H1 (cell line): ENCODE measurements at regions not wholly inside any gene's neighbourhood (a gene's known extent, or its start where the extent isn't known, plus 50 kb on each side); places are given as distances from the start of the nearest gene placed in this dataset.

Source experiments
- CTCF ChIA-PET: fragments of 300-600 bp; sonication (Branson Sonifier 250); formaldehyde crosslinking; loops from one replicate; lab custom pipeline; 2021; ENCODE audit not compliant: partially characterized antibody; lab: Charles Lee
- POLR2A ChIA-PET: fragments of 300-600 bp; sonication (Branson Sonifier 250); formaldehyde crosslinking; loops from one replicate; lab custom pipeline; 2021; ENCODE audit warnings: inconsistent platforms; ENCODE audit not compliant: partially characterized antibody; lab: Charles Lee
- DNase-seq, 2 experiments: peaks; one replicate each; pipeline versions ENCODE4 v3.0.0 to v3.0.0-alpha.2; 2010 to 2022; ENCODE audit warnings: low spot score in 2 of 2, low read depth in 1 of 2, mixed read lengths in 1 of 2
- FAIRE-seq: peaks from 2 replicates; lab custom pipeline; 2011; peaks lifted over from hg19 to GRCh38; lab: Jason Lieb, UNC
- H2AFZ ChIP-seq: 2 replicates; pipeline ENCODE4 v1.8.1; 2012; ENCODE audit warnings: low read length, inconsistent platforms
- H2AK5ac ChIP-seq: 2 replicates; pipeline ENCODE4 v1.6.1; 2013; ENCODE audit warnings: low read depth, low read length
- H2BK120ac ChIP-seq: replicated peaks from 2 replicates; pipeline ENCODE3; 2013; ENCODE audit warnings: low read depth, low read length, inconsistent platforms
- H2BK12ac ChIP-seq: 2 replicates; pipeline ENCODE4 v1.6.1; 2013; ENCODE audit warnings: low read depth, low read length
- H2BK15ac ChIP-seq: 2 replicates; pipeline ENCODE4 v1.6.1; 2013; ENCODE audit warnings: low read length
- H2BK20ac ChIP-seq: 2 replicates; pipeline ENCODE4 v1.6.1; 2013; ENCODE audit warnings: low read length
- H2BK5ac ChIP-seq: 2 replicates; pipeline ENCODE4 v1.6.1; 2013; ENCODE audit warnings: low read depth, low read length
- H3K14ac ChIP-seq: 2 replicates; pipeline ENCODE4 v1.6.1; 2013; ENCODE audit warnings: inconsistent platforms; ENCODE audit not compliant: insufficient read length
- H3K18ac ChIP-seq: 2 replicates; pipeline ENCODE4 v1.6.1; 2013; ENCODE audit warnings: low read length; ENCODE audit errors: extremely low read depth
- H3K23ac ChIP-seq: 2 replicates; pipeline ENCODE4 v1.6.1; 2013; ENCODE audit warnings: inconsistent platforms; ENCODE audit not compliant: insufficient read length
- H3K23me2 ChIP-seq: 2 replicates; pipeline ENCODE4 v1.6.1; 2013; ENCODE audit warnings: low read depth, low read length
- H3K27ac ChIP-seq: 2 replicates; pipeline ENCODE4 v1.6.1; 2011; ENCODE audit warnings: low read depth, low read length, inconsistent platforms
- H3K27me3 ChIP-seq, 4 experiments: replicated peaks in 1 of 4; 1 replicate in 1 of 4; 2 replicates in 3 of 4; pipeline versions ENCODE4 v1.6.1 to v1.8.1; 2011 to 2013; ENCODE audit warnings: low read length in 3 of 4, mild to moderate bottlenecking in 3 of 4, inconsistent platforms in 2 of 4, mixed read lengths in 2 of 4, moderate library complexity in 1 of 4; ENCODE audit not compliant: control insufficient read depth in 3 of 4, insufficient read depth in 3 of 4; ENCODE audit errors: extremely low read depth in 1 of 4
- H3K36me3 ChIP-seq, 4 experiments: 2 replicates each; pipeline versions ENCODE4 v1.6.1 to v1.8.1; 2011 to 2013; ENCODE audit warnings: mild to moderate bottlenecking in 4 of 4, low read length in 3 of 4, moderate library complexity in 2 of 4, control low read depth in 1 of 4, inconsistent platforms in 1 of 4; ENCODE audit not compliant: insufficient read depth in 4 of 4, control insufficient read depth in 2 of 4
- H3K4ac ChIP-seq: replicated peaks from 2 replicates; pipeline ENCODE3; 2013; ENCODE audit warnings: low read length, low read depth, mixed read lengths, inconsistent platforms; ENCODE audit not compliant: insufficient read length
- H3K4me1 ChIP-seq, 4 experiments: replicated peaks in 1 of 4; 1 replicate in 1 of 4; 2 replicates in 3 of 4; pipeline versions ENCODE4 v1.6.1 to v1.8.1; 2011 to 2013; ENCODE audit warnings: low read length in 3 of 4, inconsistent platforms in 2 of 4, mixed read lengths in 1 of 4; ENCODE audit not compliant: insufficient read depth in 4 of 4, control insufficient read depth in 3 of 4
- H3K4me2 ChIP-seq, 2 experiments: 2 replicates each; pipeline versions ENCODE4 v1.6.1 to v1.8.1; 2011 to 2013; ENCODE audit warnings: low read depth in 2 of 2, low read length in 2 of 2, control low read depth in 1 of 2, inconsistent platforms in 1 of 2, mild to moderate bottlenecking in 1 of 2; ENCODE audit not compliant: insufficient read depth in 1 of 2
- H3K4me3 ChIP-seq, 4 experiments: fragments of 200-600, 300-600 bp in 1 of 4; sonication (generic), shearing (Covaris generic), sonication (Bioruptor Twin) in 1 of 4; 2 replicates each; pipeline versions ENCODE4 v1.5.1 to v1.8.1; 2011 to 2016; ENCODE audit warnings: low read length in 4 of 4, low read depth in 3 of 4, control low read depth in 2 of 4, inconsistent platforms in 2 of 4, mild to moderate bottlenecking in 2 of 4, mixed read lengths in 1 of 4, moderate library complexity in 1 of 4; ENCODE audit not compliant: insufficient read depth in 2 of 4; ENCODE audit errors: extremely low read depth in 1 of 4
- H3K56ac ChIP-seq: replicated peaks from 2 replicates; pipeline ENCODE3; 2013; ENCODE audit warnings: low read depth, mild to moderate bottlenecking, mixed read lengths, low read length, inconsistent platforms; ENCODE audit not compliant: insufficient read length
- H3K79me1 ChIP-seq: 2 replicates; pipeline ENCODE4 v1.6.1; 2013; ENCODE audit warnings: low read depth, low read length, control low read depth
- H3K79me2 ChIP-seq, 2 experiments: 2 replicates each; pipeline versions ENCODE4 v1.6.1 to v1.8.1; 2012 to 2013; ENCODE audit warnings: low read length in 2 of 2, mild to moderate bottlenecking in 2 of 2, inconsistent platforms in 1 of 2; ENCODE audit not compliant: insufficient read depth in 2 of 2, control insufficient read depth in 1 of 2
- H3K9ac ChIP-seq, 4 experiments: replicated peaks in 1 of 4; 1 replicate in 1 of 4; 2 replicates in 3 of 4; pipeline versions ENCODE4 v1.6.1 to v1.8.1; 2011 to 2013; ENCODE audit warnings: low read depth in 3 of 4, low read length in 3 of 4, control low read depth in 2 of 4, mild to moderate bottlenecking in 2 of 4, moderate library complexity in 2 of 4, inconsistent platforms in 1 of 4; ENCODE audit errors: extremely low read depth in 1 of 4
- H3K9me3 ChIP-seq, 2 experiments: 2 replicates each; pipeline versions ENCODE4 v1.6.1 to v1.8.1; 2012 to 2013; ENCODE audit warnings: mild to moderate bottlenecking in 2 of 2, moderate library complexity in 2 of 2, control low read depth in 1 of 2, inconsistent platforms in 1 of 2, low read depth in 1 of 2, low read length in 1 of 2, mixed read lengths in 1 of 2; ENCODE audit not compliant: insufficient read depth in 2 of 2
- H4K20me1 ChIP-seq, 2 experiments: replicated peaks in 1 of 2; 2 replicates each; pipeline versions ENCODE3 to v1.8.1; 2011 to 2013; ENCODE audit warnings: inconsistent platforms in 2 of 2, low read length in 2 of 2, mild to moderate bottlenecking in 1 of 2; ENCODE audit not compliant: insufficient read depth in 2 of 2, control insufficient read depth in 1 of 2
- H4K5ac ChIP-seq: 2 replicates; pipeline ENCODE4 v1.6.1; 2013; ENCODE audit warnings: low read length, low read depth, mixed read lengths, inconsistent platforms; ENCODE audit not compliant: insufficient read length
- H4K8ac ChIP-seq: 2 replicates; pipeline ENCODE4 v1.8.0; 2013; ENCODE audit warnings: mild to moderate bottlenecking, moderate library complexity, low read length, inconsistent platforms; ENCODE audit not compliant: insufficient read depth; ENCODE audit errors: extremely low read depth
- H4K91ac ChIP-seq: replicated peaks from 2 replicates; pipeline ENCODE3; 2013; ENCODE audit warnings: low read length, mixed read lengths, inconsistent platforms; ENCODE audit not compliant: insufficient read length
- CBX8 ChIP-seq: fragments of 300-800, 300-1000 bp; sonication (generic); IDR thresholded peaks from 2 replicates; pipeline ENCODE4 v1.7.1; 2016; ENCODE audit warnings: low read depth, low read length, borderline replicate concordance
- WGBS, 2 experiments: shearing (Covaris generic) in 1 of 2; methylation state at CpG; one replicate each; pipeline versions ENCODE4 v1.1.6 to v1.1.7; 2013 to 2015; ENCODE audit warnings: low lambda C conversion rate in 2 of 2, mixed read lengths in 2 of 2, inconsistent platforms in 1 of 2, low coverage in 1 of 2, missing lambda C conversion rate in 1 of 2; ENCODE audit not compliant: insufficient replicate concordance in 2 of 2, insufficient coverage in 1 of 2, insufficient read length in 1 of 2; ENCODE audit errors: extremely low coverage in 1 of 2, missing lambda C conversion rate in 1 of 2; 5-methylcytosine and 5-hydroxymethylcytosine counted together

DNA sequence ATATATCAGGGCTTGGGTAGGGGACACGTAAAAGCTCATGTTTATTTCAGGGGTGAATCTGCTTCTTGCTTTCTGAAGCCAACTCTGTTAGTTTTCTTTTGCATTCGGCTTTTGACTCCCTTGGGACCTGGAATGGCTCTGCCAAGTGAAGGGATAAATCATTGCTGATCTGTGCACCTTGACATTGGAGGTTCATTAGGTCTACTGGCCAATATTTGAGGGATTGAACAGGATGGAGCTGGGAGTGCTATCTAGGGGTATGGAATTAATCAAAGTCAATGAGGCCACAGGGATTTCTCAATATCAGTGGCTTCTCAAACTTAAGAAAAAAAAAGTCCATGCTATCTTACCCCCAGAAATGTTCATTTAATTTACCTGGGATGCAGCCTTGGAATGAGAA lies 203.5 kb upstream of the RMST start:
- Histone ChIP-seq H3K36me3 (no peaks in the 10 kb centered on the region), H3K79me1 (no peaks in the 10 kb centered on the region), H3K27ac (no peak overlapping the region), H3K4me1 (no peaks in the 10 kb centered on the region), H3K79me2 (no peaks in the 10 kb centered on the region), H2BK12ac (no peak overlapping the region), H3K18ac (no peak overlapping the region), H2AK5ac (no peak overlapping the region), H2AFZ (no peak overlapping the region), H3K4me3 (no peak overlapping the region), H3K4ac (no peak overlapping the region), H4K8ac (no peak overlapping the region), H2BK15ac (no peak overlapping the region), H2BK120ac (no peak overlapping the region), H4K5ac (no peak overlapping the region), H2BK5ac (no peak overlapping the region), H3K4me2 (no peak overlapping the region), H3K23ac (no peak overlapping the region), H3K56ac (no peak overlapping the region), H3K27me3 (no peaks in the 10 kb centered on the region), H3K23me2 (no peaks in the 10 kb centered on the region), H3K14ac (no peak overlapping the region), H3K9ac (no peak overlapping the region), H4K91ac (no peak overlapping the region), H3K9me3 (no peaks in the 10 kb centered on the region), H4K20me1 (no peaks in the 10 kb centered on the region), H2BK20ac (no peak overlapping the region)
- CTCF ChIA-PET = interaction anchor here (0.9 to 2.3 kb wide), 5 partner anchors 18 to 26 kb away, joined by 3 to 6 read pairs (median 3); no protein-coding TSS in a partner anchor
- DNase-seq = no peak
- TF ChIP-seq CBX8 = no peak
- no peak for FAIRE-seq
- POLR2A ChIA-PET = interaction anchor here (0.6 kb wide), 1 partner anchor 93 kb away, joined by 4 read pairs; no protein-coding TSS in a partner anchor
- 94% methylated on average over 2 of the region's 2 CpGs; no CpG with 5 or more reads in 1 of the 2 experiments for WGBS, 2 experiments
